ENCODE measurements at regions not wholly inside any gene's neighbourhood (a gene's known extent, or its start where the extent isn't known, plus 50 kb on each side); places are given as distances from the start of the nearest gene placed in this dataset.

GRCh38 chr2:126803434-126803775, 95.3 kb upstream of the TEX51 start:
- no peak for DNase-seq
- Histone ChIP-seq H3K27ac (ENCODE audit: low read length) (no peak overlapping the region), H3K4me1 (ENCODE audit: control insufficient read depth, insufficient read depth, low read length) (peaks cover 9% of the 10 kb centered on the region), H3K9me3 (replicated peaks; ENCODE audit: control insufficient read depth, low read depth, low read length) (no peaks in the 10 kb centered on the region), H3K27me3 (ENCODE audit: control insufficient read depth, insufficient read depth, low read length) (no peaks in the 10 kb centered on the region), H3K36me3 (ENCODE audit: control insufficient read depth, insufficient read depth, low read length) (no peaks in the 10 kb centered on the region), H3K4me3 (ENCODE audit: low read length) (no peak overlapping the region)
- 70% methylated on average over 6 of the region's 8 CpGs for whole genome bisulfite sequencing (ENCODE audit: insufficient coverage)

- 93% methylated on average over 8 of the region's 17 CpGs for WGBS (ENCODE audit: insufficient coverage)
These were observed 94.3 kb upstream of the TEX51 start for GRCh38 chr2:126804347-126804746.

GRCh38 chr2:126808929-126809328, 89.8 kb upstream of the TEX51 start:
- Histone ChIP-seq H3K9me3 (replicated peaks; ENCODE audit: control insufficient read depth, low read depth, low read length) (no peaks in the 10 kb centered on the region), H3K4me3 (ENCODE audit: low read length) (no peak overlapping the region), H3K36me3 (ENCODE audit: control insufficient read depth, insufficient read depth, low read length) (no peaks in the 10 kb centered on the region), H3K27me3 (ENCODE audit: control insufficient read depth, insufficient read depth, low read length) (no peaks in the 10 kb centered on the region), H3K27ac (ENCODE audit: low read length) (no peak overlapping the region), H3K4me1 (ENCODE audit: control insufficient read depth, insufficient read depth, low read length) (no peaks in the 10 kb centered on the region)
- WGBS (ENCODE audit: insufficient coverage), result 14% methylated on average over 1 of the region's 6 CpGs
- no peak for DNase-seq

More at GRCh38 chr2:126804347-126804746, 94.3 kb upstream of the TEX51 start:
- no peak overlapping the region for H3K4me3 ChIP-seq (ENCODE audit: low read length)
- DNase-seq, result no peak
- peaks cover 9% of the 10 kb centered on the region for H3K4me1 ChIP-seq (ENCODE audit: control insufficient read depth, insufficient read depth, low read length)
- H3K27ac ChIP-seq (ENCODE audit: low read length), result no peak overlapping the region
- H3K36me3 ChIP-seq (ENCODE audit: control insufficient read depth, insufficient read depth, low read length), result no peaks in the 10 kb centered on the region
- H3K9me3 ChIP-seq (replicated peaks; ENCODE audit: control insufficient read depth, low read depth, low read length), result no peaks in the 10 kb centered on the region
- H3K27me3 ChIP-seq (ENCODE audit: control insufficient read depth, insufficient read depth, low read length), result no peaks in the 10 kb centered on the region

GRCh38 chr2:126809340-126809739, 89.3 kb upstream of the TEX51 start:
- DNase-seq, result no peak
- no peaks in the 10 kb centered on the region for H3K36me3 ChIP-seq (ENCODE audit: control insufficient read depth, insufficient read depth, low read length)
- H3K4me3 ChIP-seq (ENCODE audit: low read length), result no peak overlapping the region
- no peaks in the 10 kb centered on the region for H3K9me3 ChIP-seq (replicated peaks; ENCODE audit: control insufficient read depth, low read depth, low read length)
- H3K27ac ChIP-seq (ENCODE audit: low read length), result no peak overlapping the region
- H3K27me3 ChIP-seq (ENCODE audit: control insufficient read depth, insufficient read depth, low read length), result no peaks in the 10 kb centered on the region
- WGBS (ENCODE audit: insufficient coverage), result 57% methylated on average over 3 of the region's 7 CpGs
- H3K4me1 ChIP-seq (ENCODE audit: control insufficient read depth, insufficient read depth, low read length), result no peaks in the 10 kb centered on the region

- no peaks in the 10 kb centered on the region for H3K9me3 ChIP-seq (replicated peaks; ENCODE audit: control insufficient read depth, low read depth, low read length)
- DNase-seq, result no peak
- no peaks in the 10 kb centered on the region for H3K36me3 ChIP-seq (ENCODE audit: control insufficient read depth, insufficient read depth, low read length)
- H3K4me1 ChIP-seq (ENCODE audit: control insufficient read depth, insufficient read depth, low read length), result no peaks in the 10 kb centered on the region
- WGBS (ENCODE audit: insufficient coverage), result no CpG with 5 or more reads among the region's 6 CpGs
- no peak overlapping the region for H3K27ac ChIP-seq (ENCODE audit: low read length)
- no peaks in the 10 kb centered on the region for H3K27me3 ChIP-seq (ENCODE audit: control insufficient read depth, insufficient read depth, low read length)
- no peak overlapping the region for H3K4me3 ChIP-seq (ENCODE audit: low read length)
These were observed 88.7 kb upstream of the TEX51 start for GRCh38 chr2:126810001-126810400.

GRCh38 chr2:126811101-126811500, 87.6 kb upstream of the TEX51 start:
- no peaks in the 10 kb centered on the region for H3K4me1 ChIP-seq (ENCODE audit: control insufficient read depth, insufficient read depth, low read length)

GRCh38 chr2:126817172-126817571, 81.5 kb upstream of the TEX51 start:
- Histone ChIP-seq H3K4me3 (ENCODE audit: low read length) (no peak overlapping the region), H3K27me3 (ENCODE audit: control insufficient read depth, insufficient read depth, low read length) (no peaks in the 10 kb centered on the region), H3K9me3 (replicated peaks; ENCODE audit: control insufficient read depth, low read depth, low read length) (no peaks in the 10 kb centered on the region), H3K27ac (ENCODE audit: low read length) (no peak overlapping the region), H3K4me1 (ENCODE audit: control insufficient read depth, insufficient read depth, low read length) (peaks cover 2% of the 10 kb centered on the region), H3K36me3 (ENCODE audit: control insufficient read depth, insufficient read depth, low read length) (no peaks in the 10 kb centered on the region)
- no peak for DNase-seq
- 95% methylated on average over 2 of the region's 3 CpGs for WGBS (ENCODE audit: insufficient coverage)

More at GRCh38 chr2:126811101-126811500, 87.6 kb upstream of the TEX51 start:
- no peak overlapping the region for H3K4me3 ChIP-seq (ENCODE audit: low read length)
- no peak overlapping the region for H3K27ac ChIP-seq (ENCODE audit: low read length)
- H3K36me3 ChIP-seq (ENCODE audit: control insufficient read depth, insufficient read depth, low read length), result no peaks in the 10 kb centered on the region
- DNase-seq, result no peak
- H3K9me3 ChIP-seq (replicated peaks; ENCODE audit: control insufficient read depth, low read depth, low read length), result no peaks in the 10 kb centered on the region
- no peaks in the 10 kb centered on the region for H3K27me3 ChIP-seq (ENCODE audit: control insufficient read depth, insufficient read depth, low read length)
- 100% methylated on average over 2 of the region's 6 CpGs for WGBS (ENCODE audit: insufficient coverage)

GRCh38 chr2:126822115-126822514, 76.6 kb upstream of the TEX51 start:
- DNase-seq, result no peak
- Histone ChIP-seq H3K27me3 (ENCODE audit: control insufficient read depth, insufficient read depth, low read length) (no peaks in the 10 kb centered on the region), H3K4me1 (ENCODE audit: control insufficient read depth, insufficient read depth, low read length) (peaks cover 9% of the 10 kb centered on the region), H3K4me3 (ENCODE audit: low read length) (no peak overlapping the region), H3K27ac (ENCODE audit: low read length) (no peak overlapping the region), H3K36me3 (ENCODE audit: control insufficient read depth, insufficient read depth, low read length) (no peaks in the 10 kb centered on the region), H3K9me3 (replicated peaks; ENCODE audit: control insufficient read depth, low read depth, low read length) (no peaks in the 10 kb centered on the region)
- WGBS (ENCODE audit: insufficient coverage), result 75% methylated on average over 5 of the region's 8 CpGs

- Histone ChIP-seq H3K9me3 (replicated peaks; ENCODE audit: control insufficient read depth, low read depth, low read length) (no peaks in the 10 kb centered on the region), H3K27ac (ENCODE audit: low read length) (no peak overlapping the region), H3K4me1 (ENCODE audit: control insufficient read depth, insufficient read depth, low read length) (peaks cover 13% of the 10 kb centered on the region), H3K27me3 (ENCODE audit: control insufficient read depth, insufficient read depth, low read length) (no peaks in the 10 kb centered on the region), H3K4me3 (ENCODE audit: low read length) (no peak overlapping the region), H3K36me3 (ENCODE audit: control insufficient read depth, insufficient read depth, low read length) (no peaks in the 10 kb centered on the region)
- DNase-seq, result no peak
- 67% methylated on average over 4 of the region's 5 CpGs for WGBS (ENCODE audit: insufficient coverage)
These were observed 75.8 kb upstream of the TEX51 start for GRCh38 chr2:126822921-126823320.

- no peaks in the 10 kb centered on the region for H3K36me3 ChIP-seq (ENCODE audit: control insufficient read depth, insufficient read depth, low read length)
- no peak overlapping the region for H3K4me3 ChIP-seq (ENCODE audit: low read length)
- DNase-seq, result no peak
- H3K27ac ChIP-seq (ENCODE audit: low read length), result no peak overlapping the region
- peaks cover 13% of the 10 kb centered on the region for H3K4me1 ChIP-seq (ENCODE audit: control insufficient read depth, insufficient read depth, low read length)
- no peaks in the 10 kb centered on the region for H3K27me3 ChIP-seq (ENCODE audit: control insufficient read depth, insufficient read depth, low read length)
- 80% methylated on average over 2 of the region's 3 CpGs for WGBS (ENCODE audit: insufficient coverage)
- H3K9me3 ChIP-seq (replicated peaks; ENCODE audit: control insufficient read depth, low read depth, low read length), result no peaks in the 10 kb centered on the region
These were observed 74.7 kb upstream of the TEX51 start for GRCh38 chr2:126823951-126824350.

GRCh38 chr2:126824663-126825062, 74.0 kb upstream of the TEX51 start:
- Histone ChIP-seq H3K27ac (ENCODE audit: low read length) (no peak overlapping the region), H3K27me3 (ENCODE audit: control insufficient read depth, insufficient read depth, low read length) (no peaks in the 10 kb centered on the region), H3K36me3 (ENCODE audit: control insufficient read depth, insufficient read depth, low read length) (no peaks in the 10 kb centered on the region), H3K4me3 (ENCODE audit: low read length) (no peak overlapping the region), H3K9me3 (replicated peaks; ENCODE audit: control insufficient read depth, low read depth, low read length) (no peaks in the 10 kb centered on the region), H3K4me1 (ENCODE audit: control insufficient read depth, insufficient read depth, low read length) (peaks cover 13% of the 10 kb centered on the region)
- no peak for DNase-seq
- WGBS (ENCODE audit: insufficient coverage), result 54% methylated on average over 4 of the region's 6 CpGs
